NCI-H524 (cell line): ENCODE measurements at regions not wholly inside any gene's neighbourhood (a gene's known extent, or its start where the extent isn't known, plus 50 kb on each side); places are given as distances from the start of the nearest gene placed in this dataset.
"Not testable (repeated sequence)": the region's sequence is repeated elsewhere in the genome, so short reads cannot be mapped to it uniquely, and the experiment has no call there.

Experiments
- DNase-seq, 2 experiments: peaks; one replicate each; lab custom pipeline; 2025; lab: John Stamatoyannopoulos, UW

DNA sequence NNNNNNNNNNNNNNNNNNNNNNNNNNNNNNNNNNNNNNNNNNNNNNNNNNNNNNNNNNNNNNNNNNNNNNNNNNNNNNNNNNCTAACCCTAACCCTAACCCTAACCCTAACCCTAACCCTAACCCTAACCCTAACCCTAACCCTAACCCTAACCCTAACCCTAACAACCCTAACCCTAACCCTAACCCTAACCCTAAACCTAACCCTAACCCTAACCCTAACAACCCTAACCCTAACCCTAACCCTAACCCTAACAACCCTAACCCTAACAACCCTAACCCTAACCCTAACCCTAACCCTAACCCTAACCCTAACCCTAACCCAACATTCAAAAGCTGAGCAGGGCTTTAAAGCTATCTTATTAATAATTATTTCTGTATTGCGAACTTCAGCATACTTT is 182.5 kb upstream of the FAM20C start:
- not testable (repeated sequence) for DNase-seq

- not testable (repeated sequence) for DNase-seq
These were observed 159.6 kb upstream of the FAM20C start for GRCh38 chr7:32565-33280.

DNA sequence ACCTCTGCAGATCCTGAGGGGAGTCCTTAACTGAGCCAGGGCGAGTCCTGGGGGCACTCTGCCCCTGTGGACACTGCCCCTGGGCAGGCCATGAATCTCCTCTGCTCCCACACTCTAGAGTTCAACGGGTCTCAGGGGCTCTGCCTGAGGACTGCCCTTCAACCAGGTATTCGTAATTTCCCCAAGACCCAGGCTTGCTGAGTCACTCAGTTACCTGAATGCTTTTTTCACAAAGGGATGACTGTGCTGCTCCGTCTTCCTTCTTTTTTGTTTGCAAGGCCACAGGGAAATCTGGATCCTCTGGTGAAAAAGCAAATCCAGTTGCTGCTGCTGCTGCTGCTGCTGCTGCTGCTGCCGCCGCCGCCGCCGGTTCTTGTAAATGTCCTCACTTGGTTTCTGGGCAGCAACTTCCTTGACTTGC is 157.2 kb upstream of the FAM20C start:
- DNase-seq = not testable (repeated sequence)

- not testable (repeated sequence) for DNase-seq
These were observed 155.8 kb upstream of the FAM20C start for GRCh38 chr7:36539-36938.

DNA sequence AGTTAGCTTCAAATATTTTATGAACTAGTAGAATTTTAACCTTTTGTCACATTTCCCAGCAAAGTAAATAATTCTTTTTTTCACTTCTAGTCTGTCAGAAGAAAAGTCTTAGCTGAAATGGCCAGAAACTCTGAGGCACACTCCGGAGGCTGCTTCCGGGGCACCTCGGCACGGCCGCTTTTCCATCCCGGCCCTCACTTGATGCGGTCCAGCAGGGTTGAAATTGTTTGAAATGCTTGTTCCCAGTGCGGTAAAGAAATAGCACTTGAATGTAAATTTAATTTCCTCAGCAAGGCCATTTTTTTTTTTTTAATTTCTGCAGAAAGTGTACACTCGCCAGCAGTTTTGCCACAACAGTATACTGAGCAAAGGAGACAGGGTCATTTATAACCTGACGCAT is 154.7 kb upstream of the FAM20C start:
- DNase-seq = not testable (repeated sequence)

GRCh38 chr7:38444-38843 is 153.9 kb upstream of the FAM20C start:
- not testable (repeated sequence) for DNase-seq

GRCh38 chr7:39984-40740 is 152.2 kb upstream of the FAM20C start:
- not testable (repeated sequence) for DNase-seq

DNA sequence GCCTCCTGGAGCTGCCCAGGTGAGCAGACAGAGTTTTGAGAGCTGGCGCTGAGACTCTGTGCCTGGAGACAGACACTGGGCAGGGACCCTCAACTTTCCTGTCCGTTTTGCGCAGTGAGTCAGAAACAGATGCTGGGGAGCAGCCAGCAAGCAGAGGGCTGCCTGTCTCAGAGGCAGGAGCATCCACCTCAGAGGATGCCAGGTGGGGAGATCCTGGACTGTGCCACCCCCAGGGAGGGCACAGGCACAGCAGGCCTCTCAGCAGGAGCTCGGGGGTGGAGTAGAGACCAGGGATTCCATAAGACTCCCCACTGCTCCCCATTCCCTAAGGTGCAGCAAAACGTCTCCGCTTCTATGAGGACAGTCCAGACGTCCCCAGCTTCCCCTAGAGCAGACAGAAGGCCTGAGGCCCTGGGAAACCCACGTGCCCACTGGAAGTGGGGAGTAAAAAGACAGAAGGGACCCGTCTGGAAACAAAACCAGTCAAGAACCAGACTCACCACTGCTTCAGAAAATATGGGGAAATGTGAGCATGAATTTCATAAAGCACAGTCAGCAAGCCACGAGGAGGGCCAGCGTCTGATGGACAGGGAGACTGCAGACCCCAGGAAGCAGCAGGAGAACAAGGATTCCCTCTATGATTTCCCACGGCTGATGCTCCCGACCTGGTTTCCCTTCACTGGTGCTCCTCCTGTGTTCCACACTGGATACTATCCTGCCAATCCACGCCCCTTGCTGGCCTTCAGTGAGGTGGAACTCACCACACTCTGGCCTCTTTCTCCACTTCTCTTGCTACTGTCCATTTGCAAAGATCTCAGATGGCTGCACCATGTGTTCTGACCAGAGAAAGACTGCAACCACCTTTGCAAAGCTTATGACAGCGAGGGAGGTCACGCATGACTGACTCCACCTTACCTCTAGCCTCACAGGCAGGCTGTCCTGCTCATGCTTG is 151.3 kb upstream of the FAM20C start:
- DNase-seq = no peak

DNA sequence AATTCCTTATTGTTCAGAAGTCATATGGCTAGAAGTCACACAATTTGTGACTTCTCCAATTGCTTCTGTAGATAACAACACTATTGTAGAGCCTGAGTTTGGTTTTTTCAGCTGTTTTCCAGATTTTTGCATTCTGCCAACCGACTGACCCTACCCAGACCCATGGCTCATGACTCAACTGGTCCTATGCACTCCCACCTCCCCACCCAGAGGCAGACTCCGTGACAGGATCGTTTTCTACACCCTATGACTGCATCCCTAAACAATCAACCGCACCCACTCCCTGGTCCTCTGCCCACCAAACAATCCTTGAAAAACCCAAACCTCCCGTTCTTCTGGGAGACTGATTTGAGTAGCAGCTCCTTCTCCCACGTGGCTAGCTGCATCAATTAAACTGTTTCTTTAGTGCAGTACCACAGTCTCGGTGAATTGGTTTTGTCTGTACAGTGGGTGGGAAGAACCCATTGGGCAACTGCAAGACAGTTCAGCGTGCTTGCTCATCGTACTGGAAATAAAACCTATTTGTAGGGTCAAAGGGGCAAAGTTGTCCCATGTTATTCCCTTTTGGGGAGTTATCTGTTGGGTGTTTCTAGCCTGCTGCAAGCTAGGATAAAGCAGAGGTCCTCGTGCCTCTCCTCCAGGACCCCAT is 150.3 kb upstream of the FAM20C start:
- DNase-seq = no peak

GRCh38 chr7:43791-44540 is 148.4 kb upstream of the FAM20C start:
- DNase-seq = no peak

- DNase-seq = no peak
These were observed 147.9 kb upstream of the FAM20C start for GRCh38 chr7:44541-44896.

DNA sequence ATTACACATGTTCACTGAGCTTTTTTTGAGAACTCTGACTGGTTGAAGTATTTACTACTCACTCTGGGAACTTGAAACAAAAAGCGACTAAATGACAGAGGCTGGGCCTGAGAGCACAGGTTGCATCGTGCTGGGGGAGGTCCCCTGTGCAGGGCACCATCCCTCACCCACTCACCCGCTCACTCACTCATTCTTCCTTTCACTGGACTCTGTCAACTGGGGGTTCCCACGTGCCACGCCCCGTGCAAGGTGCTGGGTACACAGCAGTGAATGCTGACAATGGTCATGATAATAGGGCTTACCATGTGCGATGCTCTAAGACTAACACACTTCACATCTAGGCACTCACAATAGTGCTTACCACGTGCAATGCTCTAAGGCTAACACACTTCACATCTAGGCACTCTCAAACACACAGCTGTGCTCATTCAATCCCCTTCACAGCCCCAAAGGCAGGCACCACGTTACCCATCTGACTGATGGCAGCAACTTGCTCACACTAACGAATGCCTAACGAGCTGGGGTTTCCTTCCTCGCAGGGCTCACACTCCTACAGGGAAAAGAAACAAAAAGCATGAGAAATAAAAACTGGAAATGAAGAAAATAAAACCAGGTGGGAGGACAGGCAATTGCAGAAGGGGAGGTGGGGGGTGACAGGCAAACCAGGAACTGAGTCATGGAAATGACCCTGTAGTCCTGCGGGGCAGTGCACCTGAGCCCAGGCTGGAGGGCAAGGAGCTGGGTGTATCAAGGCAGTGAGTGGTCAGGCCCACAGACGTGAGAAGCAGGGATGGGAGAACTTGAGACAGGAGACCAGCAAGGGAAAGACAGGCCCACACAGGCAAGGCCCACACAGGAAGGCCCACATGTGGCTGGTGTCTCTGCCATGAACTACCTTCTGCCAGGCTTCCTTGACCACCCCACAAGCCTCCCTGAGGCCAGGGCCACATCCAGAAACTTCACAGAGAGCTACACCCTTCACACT is 147.0 kb upstream of the FAM20C start:
- DNase-seq = no peak

DNA sequence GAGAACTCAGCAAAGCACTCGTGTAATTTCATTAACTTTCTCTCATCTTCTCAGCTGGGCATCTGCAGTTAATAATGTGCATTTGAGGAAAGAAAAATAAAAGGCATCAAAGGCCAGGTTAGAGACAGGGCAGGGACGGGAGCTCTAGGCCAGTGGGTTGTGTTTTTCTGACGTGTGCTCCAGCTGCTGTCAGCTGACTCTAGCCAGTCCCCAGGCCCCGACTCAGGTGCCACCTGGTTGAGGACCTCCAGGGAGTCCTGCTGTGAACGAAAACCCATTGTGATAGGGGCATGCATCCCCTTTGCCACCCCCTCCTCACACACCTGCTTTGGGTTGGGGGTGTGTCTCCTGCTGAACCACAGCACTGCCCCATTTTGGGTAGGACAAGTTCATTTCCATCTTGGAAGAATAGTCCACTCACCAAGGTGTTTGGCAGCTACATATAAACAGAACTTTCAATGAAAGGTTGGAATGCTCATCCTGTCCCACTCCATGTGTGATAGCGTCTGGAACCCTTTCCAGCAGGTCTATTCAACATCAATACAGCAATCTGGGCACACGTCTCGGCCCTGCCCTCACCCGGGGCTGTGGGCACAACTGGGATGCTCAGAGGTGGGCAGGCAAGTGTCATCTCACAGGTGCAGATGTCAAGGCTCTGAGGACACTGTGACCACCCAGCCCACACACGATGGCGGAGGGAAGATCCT is 146.1 kb upstream of the FAM20C start:
- no peak for DNase-seq

- no peak for DNase-seq
These were observed 145.6 kb upstream of the FAM20C start for GRCh38 chr7:46830-47140.

DNA sequence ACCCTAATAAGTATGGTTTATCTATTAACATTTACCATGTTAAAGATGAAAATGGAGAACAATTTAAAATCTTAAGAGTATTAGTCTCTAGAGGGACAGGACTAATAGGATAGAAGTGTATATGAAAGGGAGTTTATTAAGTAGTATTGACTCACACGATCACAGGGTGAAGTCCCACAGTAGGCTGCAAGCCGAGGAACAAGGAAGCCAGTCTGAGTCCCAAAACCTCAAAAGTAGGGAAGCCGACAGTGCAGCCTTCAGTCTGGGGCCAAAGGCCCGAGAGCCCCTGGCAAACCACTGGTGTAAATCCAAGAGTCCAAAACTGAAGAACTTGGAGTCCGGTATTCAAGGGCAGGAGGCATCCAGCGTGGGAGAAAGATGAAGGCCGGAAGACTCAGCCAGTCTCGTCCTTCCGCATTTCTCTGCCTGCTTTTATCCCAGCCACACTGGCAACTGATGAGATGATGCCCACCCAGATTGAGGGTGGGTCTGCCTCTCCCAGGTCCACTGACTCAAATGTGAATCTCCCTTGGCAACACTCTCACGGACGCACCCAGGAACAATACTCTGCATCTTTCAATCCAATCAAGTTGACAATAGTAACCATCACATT is 140.8 kb upstream of the FAM20C start:
- DNase-seq = no peak

DNA sequence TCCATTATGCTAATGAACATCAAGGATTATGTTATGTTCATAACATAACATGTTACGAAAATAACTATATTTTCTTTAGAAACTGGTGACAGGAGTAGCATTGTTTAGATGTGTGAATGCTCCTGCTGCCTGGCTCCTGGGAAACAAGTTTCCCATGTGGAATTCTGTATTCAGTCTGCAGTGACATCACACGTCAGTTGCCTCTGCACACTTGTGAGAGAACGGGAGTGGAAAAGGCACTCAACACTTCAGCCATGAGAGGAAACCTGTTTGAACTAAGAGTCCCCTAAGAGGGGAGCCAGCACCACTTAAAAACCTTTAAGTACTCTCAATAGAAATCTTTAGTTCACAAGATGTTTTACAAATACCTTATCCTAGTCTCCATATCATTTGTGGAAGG is 140.3 kb upstream of the FAM20C start:
- peak in 1 of 2 experiments; percentile 9 for DNase-seq

DNA sequence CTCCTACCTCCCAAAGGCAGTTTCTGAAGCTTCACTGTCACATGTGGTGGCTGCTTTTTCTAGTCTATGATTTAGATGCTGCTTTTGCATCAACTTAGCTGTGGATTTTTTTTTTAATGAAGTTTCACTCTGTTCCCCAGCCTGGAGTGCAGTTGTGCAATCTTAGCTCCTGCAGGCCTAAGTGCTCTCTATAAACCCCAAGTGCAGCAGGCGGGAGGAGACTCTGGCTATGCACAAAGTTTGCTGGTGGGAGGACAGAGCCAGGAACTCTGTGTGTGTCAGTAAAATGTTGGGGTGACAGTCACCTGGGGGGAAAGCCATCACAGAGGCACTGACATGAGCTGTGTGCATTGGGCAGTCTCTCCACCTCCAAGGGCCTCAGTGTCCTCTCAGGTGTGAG is 138.8 kb upstream of the FAM20C start:
- DNase-seq = no peak

- DNase-seq = no peak
These were observed 137.8 kb upstream of the FAM20C start for GRCh38 chr7:54615-55014.

DNA sequence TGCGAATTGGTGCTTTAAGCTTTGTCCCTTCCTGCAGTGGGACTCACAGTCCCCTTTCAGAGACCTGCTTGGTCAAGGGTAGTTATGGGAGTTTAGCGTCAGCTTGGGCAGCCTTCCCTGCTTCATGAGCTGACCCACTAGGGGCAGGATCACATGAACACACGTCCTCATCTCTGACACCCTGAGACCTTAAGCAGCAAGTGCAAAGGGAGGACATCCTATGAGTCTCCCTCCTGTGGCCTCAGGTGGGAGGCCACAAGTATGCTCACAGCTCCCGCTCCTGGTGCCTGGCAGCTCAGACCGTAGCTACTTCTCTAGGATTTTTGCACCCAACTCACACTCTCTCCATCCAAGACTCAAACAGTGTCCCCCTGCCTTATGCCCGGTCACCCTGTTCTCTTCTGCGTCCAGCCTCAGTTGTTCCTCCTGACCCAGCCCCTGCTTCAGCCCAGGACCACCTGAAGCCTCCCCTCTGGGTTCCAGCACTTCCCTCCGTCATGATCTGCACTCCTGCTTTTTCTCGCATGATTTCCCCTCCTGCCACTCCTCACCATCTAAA is 136.6 kb upstream of the FAM20C start:
- no peak for DNase-seq
